Nephron (organoid): ENCODE measurements at regions not wholly inside any gene's neighbourhood (a gene's known extent, or its start where the extent isn't known, plus 50 kb on each side); places are given as distances from the start of the nearest gene placed in this dataset.

ENCODE experiments used
- H3K27ac Mint-ChIP-seq, 3 experiments: 2 replicates each; pipeline ENCODE4 v1.8.0; 2020; ENCODE audit warnings: mixed read lengths in 3 of 3, mild to moderate bottlenecking in 2 of 3, moderate library complexity in 1 of 3
- H3K27me3 Mint-ChIP-seq: 2 replicates; pipeline ENCODE4 v1.8.0; 2021; ENCODE audit warnings: low read depth, mild to moderate bottlenecking, moderate library complexity, mixed read lengths
- H3K36me3 Mint-ChIP-seq: 2 replicates; pipeline ENCODE4 v1.8.0; 2020; ENCODE audit warnings: low read depth, mixed read lengths
- H3K4me1 Mint-ChIP-seq: 2 replicates; pipeline ENCODE4 v1.8.0; 2020; ENCODE audit warnings: mixed read lengths
- H3K4me3 Mint-ChIP-seq, 3 experiments: 2 replicates each; pipeline ENCODE4 v1.8.0; 2020; ENCODE audit warnings: mild to moderate bottlenecking in 3 of 3, mixed read lengths in 3 of 3, moderate library complexity in 2 of 3
- H3K9me3 Mint-ChIP-seq: 2 replicates; pipeline ENCODE4 v1.8.0; 2020; ENCODE audit warnings: mixed read lengths
- TF ChIP-seq, protein P1 (sequence below), 3 experiments: fragments of 200-600 bp; sonication (generic); IDR thresholded peaks; one replicate each; pipeline ENCODE4 v1.5.0; 2021; ENCODE audit warnings: antibody characterized with exemption in 3 of 3; ENCODE audit not compliant: unreplicated experiment in 3 of 3

DNA sequence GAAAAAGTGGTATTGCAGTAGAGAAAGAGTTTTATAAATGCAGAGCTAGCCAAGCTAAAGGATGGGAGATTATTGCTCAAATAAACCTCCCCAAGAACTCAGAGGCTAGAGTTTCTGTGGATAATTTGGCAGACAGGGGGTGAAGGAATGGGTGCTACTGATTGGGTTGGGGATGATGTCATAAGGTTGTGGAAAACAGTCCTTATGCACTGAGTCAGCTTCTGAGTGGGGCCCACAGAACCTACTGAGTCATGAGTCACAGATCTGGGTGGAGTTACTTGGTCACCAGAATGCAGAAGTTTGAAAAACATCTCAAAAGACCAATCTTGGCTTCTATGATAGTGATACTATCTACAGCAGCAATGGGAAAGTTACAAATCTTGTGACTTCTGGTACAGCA lies 1146.7 kb downstream of the TYW1 start:
- Mint-ChIP-seq H3K9me3 (peaks cover 26% of the 10 kb centered on the region), H3K27me3 (peaks cover 41% of the 10 kb centered on the region), H3K36me3 (no peaks in the 10 kb centered on the region), H3K27ac (no peak overlapping the region), H3K4me3 (no peak overlapping the region), H3K4me1 (peaks cover 5% of the 10 kb centered on the region)
- TF ChIP-seq, protein P1, sequence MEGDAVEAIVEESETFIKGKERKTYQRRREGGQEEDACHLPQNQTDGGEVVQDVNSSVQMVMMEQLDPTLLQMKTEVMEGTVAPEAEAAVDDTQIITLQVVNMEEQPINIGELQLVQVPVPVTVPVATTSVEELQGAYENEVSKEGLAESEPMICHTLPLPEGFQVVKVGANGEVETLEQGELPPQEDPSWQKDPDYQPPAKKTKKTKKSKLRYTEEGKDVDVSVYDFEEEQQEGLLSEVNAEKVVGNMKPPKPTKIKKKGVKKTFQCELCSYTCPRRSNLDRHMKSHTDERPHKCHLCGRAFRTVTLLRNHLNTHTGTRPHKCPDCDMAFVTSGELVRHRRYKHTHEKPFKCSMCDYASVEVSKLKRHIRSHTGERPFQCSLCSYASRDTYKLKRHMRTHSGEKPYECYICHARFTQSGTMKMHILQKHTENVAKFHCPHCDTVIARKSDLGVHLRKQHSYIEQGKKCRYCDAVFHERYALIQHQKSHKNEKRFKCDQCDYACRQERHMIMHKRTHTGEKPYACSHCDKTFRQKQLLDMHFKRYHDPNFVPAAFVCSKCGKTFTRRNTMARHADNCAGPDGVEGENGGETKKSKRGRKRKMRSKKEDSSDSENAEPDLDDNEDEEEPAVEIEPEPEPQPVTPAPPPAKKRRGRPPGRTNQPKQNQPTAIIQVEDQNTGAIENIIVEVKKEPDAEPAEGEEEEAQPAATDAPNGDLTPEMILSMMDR (IDR thresholded peaks at IDR 0.05; ENCODE audit: unreplicated experiment in 3 of 3): no peak

DNA sequence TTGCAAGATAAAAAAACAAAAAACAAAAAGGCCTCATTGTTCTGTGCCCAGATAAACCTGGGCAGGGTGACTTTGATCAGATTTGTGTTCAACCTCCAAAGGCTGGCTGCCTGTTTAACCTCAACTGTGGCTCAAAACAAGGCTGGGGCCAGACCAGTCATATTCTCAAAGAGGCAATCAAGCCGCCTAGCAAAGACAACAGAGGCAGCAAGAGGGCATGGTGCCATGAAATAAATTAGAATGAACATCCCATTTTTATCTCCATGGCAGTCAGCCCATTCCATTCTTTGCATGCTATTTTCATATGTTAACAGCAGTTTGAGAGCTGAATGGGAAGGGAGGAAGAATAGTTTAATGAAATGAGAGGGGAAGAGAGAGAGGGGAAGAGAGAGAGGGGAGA lies 1150.3 kb downstream of the TYW1 start:
- Mint-ChIP-seq H3K4me1 (peaks cover 5% of the 10 kb centered on the region), H3K4me3 (no peak overlapping the region), H3K36me3 (no peaks in the 10 kb centered on the region), H3K27me3 (peaks cover 23% of the 10 kb centered on the region), H3K27ac (no peak overlapping the region), H3K9me3 (peaks cover 23% of the 10 kb centered on the region)
- TF ChIP-seq, protein P1 (IDR thresholded peaks at IDR 0.05; ENCODE audit: unreplicated experiment in 3 of 3): no peak

DNA sequence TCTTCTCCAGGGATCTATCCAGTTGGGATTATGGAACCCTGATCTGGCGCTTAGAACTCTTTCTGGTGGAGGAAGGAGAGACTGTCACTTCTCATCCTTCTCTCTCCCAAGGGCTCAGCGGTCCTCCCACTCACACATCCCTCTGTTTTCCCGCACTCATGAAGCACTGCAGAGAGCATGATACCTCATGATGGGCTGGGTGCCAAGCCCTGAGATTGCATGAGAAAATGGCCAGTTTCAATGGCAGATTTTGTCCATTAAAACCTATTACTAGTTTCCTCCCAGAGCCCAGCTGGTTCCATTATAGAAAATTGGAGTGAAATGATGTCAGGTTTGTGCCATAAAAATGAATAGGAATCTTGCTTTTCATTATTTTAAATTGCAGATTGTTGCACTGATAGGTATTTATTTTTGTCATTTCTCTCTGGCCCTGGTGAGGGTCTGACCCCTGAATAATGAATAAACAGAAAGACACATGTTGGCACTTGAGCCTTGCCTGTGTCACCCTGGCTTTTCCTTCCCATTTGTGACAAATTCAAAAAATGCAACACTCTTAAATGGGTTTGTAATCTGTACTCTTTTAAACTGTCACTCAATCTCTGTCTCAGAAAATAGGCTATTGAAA lies 1151.1 kb downstream of the TYW1 start:
- peaks cover 5% of the 10 kb centered on the region for H3K4me1 Mint-ChIP-seq
- peaks cover 17% of the 10 kb centered on the region for H3K9me3 Mint-ChIP-seq
- no peak overlapping the region for H3K4me3 Mint-ChIP-seq

DNA sequence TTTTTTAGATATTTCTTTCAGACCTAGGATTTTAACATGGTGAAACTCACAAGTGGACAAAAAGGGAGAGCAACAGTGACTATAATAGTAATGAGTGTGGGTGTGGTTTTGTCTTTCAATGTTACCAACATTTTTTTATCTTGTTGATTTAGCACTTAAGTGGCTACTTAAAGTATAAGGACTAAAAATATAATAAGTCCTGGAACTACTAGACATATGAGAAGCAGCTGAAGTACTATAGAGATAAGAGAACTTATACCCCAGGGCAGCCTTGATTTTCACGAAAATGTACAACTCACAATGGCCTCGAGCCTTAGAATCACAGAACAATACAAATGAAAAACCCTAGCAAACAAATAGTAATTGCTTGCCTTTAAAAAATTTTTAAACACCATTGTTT lies 1151.8 kb downstream of the TYW1 start:
- peaks cover 15% of the 10 kb centered on the region for H3K27me3 Mint-ChIP-seq
- TF ChIP-seq, protein P1 (IDR thresholded peaks at IDR 0.05; ENCODE audit: unreplicated experiment in 3 of 3): no peak
- H3K27ac Mint-ChIP-seq: no peak overlapping the region
- no peak overlapping the region for H3K4me3 Mint-ChIP-seq
- H3K9me3 Mint-ChIP-seq: peaks cover 12% of the 10 kb centered on the region
- H3K36me3 Mint-ChIP-seq: no peaks in the 10 kb centered on the region
- H3K4me1 Mint-ChIP-seq: peaks cover 5% of the 10 kb centered on the region

More for the DNA sequence above, 1151.1 kb downstream of the TYW1 start:
- Mint-ChIP-seq H3K36me3 (no peaks in the 10 kb centered on the region), H3K27ac (no peak overlapping the region), H3K27me3 (peaks cover 20% of the 10 kb centered on the region)
- TF ChIP-seq, protein P1 (IDR thresholded peaks at IDR 0.05; ENCODE audit: unreplicated experiment in 3 of 3): no peak

DNA sequence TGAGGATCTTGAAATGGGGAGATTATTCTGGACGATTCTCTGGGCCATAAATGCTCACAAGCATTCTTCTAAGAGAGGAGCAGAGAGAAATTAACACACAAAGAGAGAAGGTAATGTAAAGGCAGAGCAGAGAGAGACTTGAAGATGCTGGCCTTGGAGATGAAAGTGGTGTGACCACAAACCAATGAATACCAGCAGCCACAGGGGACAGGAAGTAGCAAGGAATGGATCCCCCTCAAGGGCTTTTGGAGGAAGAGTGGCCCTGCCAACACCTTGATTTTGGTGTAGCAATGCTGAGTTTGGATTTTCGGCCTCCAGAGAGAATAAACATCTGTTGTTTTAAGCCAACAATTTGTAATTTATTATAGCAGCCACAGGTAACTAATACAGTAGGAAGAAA lies 1155.6 kb downstream of the TYW1 start:
- H3K9me3 Mint-ChIP-seq: peaks cover 5% of the 10 kb centered on the region
- TF ChIP-seq, protein P1 (IDR thresholded peaks at IDR 0.05; ENCODE audit: unreplicated experiment in 3 of 3): no peak
- H3K4me1 Mint-ChIP-seq: peaks cover 5% of the 10 kb centered on the region
- peaks cover 6% of the 10 kb centered on the region for H3K27me3 Mint-ChIP-seq
- no peak overlapping the region for H3K27ac Mint-ChIP-seq
- no peaks in the 10 kb centered on the region for H3K36me3 Mint-ChIP-seq
- no peak overlapping the region for H3K4me3 Mint-ChIP-seq

DNA sequence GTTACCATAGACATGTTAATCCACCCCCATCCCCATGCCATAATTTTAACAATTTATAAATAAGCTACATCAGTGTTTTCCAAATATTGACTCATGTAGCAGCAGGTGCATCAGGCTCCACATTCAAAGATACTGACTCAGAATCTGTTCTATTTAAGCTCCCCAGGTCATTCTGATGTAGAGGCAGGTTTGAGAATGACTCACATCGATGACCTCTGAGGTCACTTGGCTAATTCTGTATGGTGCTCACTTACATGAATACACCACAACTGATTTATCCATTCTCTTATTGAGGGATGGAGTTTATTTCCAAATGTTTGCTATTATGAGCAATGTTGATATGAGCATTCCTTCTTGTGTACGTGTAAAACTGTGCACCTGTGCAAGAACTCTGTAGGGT lies 1159.0 kb downstream of the TYW1 start:
- no peak overlapping the region for H3K4me3 Mint-ChIP-seq
- TF ChIP-seq, protein P1 (IDR thresholded peaks at IDR 0.05; ENCODE audit: unreplicated experiment in 3 of 3): no peak
- peaks cover 10% of the 10 kb centered on the region for H3K9me3 Mint-ChIP-seq
- H3K27ac Mint-ChIP-seq: no peak overlapping the region
- H3K4me1 Mint-ChIP-seq: peaks cover 17% of the 10 kb centered on the region
- no peaks in the 10 kb centered on the region for H3K36me3 Mint-ChIP-seq
- H3K27me3 Mint-ChIP-seq: peaks cover 4% of the 10 kb centered on the region
